Prostate gland (tissue), 2 donors: ENCODE measurements at regions not wholly inside any gene's neighbourhood (a gene's known extent, or its start where the extent isn't known, plus 50 kb on each side); places are given as distances from the start of the nearest gene placed in this dataset.

Experiments used
- POLR2AphosphoS5 ChIP-seq: sonication (generic); formaldehyde crosslinking; IDR thresholded peaks from one replicate; pipeline ENCODE4 v1.6.1; 2017; ENCODE audit warnings: antibody characterized with exemption
- TF ChIP-seq, protein P1 (sequence below), 4 experiments: fragments of 200-600 bp in 2 of 4; fragments of 450-650 bp in 2 of 4; sonication (generic) in 2 of 4; IDR thresholded peaks; 1 replicate in 3 of 4; 2 replicates in 1 of 4; pipeline ENCODE4 v1.5.1; 2016 to 2019; ENCODE audit warnings: antibody characterized with exemption in 4 of 4, mild to moderate bottlenecking in 2 of 4, moderate library complexity in 2 of 4

- TF ChIP-seq, protein P1, sequence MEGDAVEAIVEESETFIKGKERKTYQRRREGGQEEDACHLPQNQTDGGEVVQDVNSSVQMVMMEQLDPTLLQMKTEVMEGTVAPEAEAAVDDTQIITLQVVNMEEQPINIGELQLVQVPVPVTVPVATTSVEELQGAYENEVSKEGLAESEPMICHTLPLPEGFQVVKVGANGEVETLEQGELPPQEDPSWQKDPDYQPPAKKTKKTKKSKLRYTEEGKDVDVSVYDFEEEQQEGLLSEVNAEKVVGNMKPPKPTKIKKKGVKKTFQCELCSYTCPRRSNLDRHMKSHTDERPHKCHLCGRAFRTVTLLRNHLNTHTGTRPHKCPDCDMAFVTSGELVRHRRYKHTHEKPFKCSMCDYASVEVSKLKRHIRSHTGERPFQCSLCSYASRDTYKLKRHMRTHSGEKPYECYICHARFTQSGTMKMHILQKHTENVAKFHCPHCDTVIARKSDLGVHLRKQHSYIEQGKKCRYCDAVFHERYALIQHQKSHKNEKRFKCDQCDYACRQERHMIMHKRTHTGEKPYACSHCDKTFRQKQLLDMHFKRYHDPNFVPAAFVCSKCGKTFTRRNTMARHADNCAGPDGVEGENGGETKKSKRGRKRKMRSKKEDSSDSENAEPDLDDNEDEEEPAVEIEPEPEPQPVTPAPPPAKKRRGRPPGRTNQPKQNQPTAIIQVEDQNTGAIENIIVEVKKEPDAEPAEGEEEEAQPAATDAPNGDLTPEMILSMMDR (IDR thresholded peaks at IDR 0.05) = no peak
- TF ChIP-seq POLR2AphosphoS5 = no peak
Measured at GRCh38 chr14:106826833-106827369, 1300.5 kb downstream of the TMEM121 start.
